Loucy (cell line): ENCODE measurements at regions not wholly inside any gene's neighbourhood (a gene's known extent, or its start where the extent isn't known, plus 50 kb on each side); places are given as distances from the start of the nearest gene placed in this dataset.

ENCODE experiments used
- H2AFZ ChIP-seq: fragments of 200-600 bp; sonication (generic); 2 replicates; pipeline ENCODE4 v1.6.0; 2016; ENCODE audit warnings: antibody characterized with exemption, mild to moderate bottlenecking, low read length, moderate library complexity
- H3F3A ChIP-seq: fragments of 200-600 bp; 2 replicates; pipeline ENCODE4 v1.6.0; 2016; ENCODE audit warnings: antibody characterized with exemption, low read depth, mild to moderate bottlenecking
- H3K27me3 ChIP-seq: fragments of 200-600 bp; sonication (generic); 2 replicates; pipeline ENCODE4 v1.6.1; 2014; ENCODE audit warnings: low read length, mild to moderate bottlenecking; ENCODE audit not compliant: insufficient read depth, poor library complexity, severe bottlenecking
- H3K36me3 ChIP-seq: fragments of 200-600 bp; sonication (generic); 2 replicates; pipeline ENCODE4 v1.6.1; 2016; ENCODE audit warnings: low read length; ENCODE audit not compliant: insufficient read depth
- H3K4me1 ChIP-seq: fragments of 200-600 bp; sonication (generic); 2 replicates; pipeline ENCODE4 v1.5.1; 2014; ENCODE audit warnings: low read length, mild to moderate bottlenecking; ENCODE audit not compliant: insufficient read depth, poor library complexity, severe bottlenecking
- H3K4me2 ChIP-seq: fragments of 200-600 bp; sonication (generic); 2 replicates; pipeline ENCODE4 v1.6.0; 2014; ENCODE audit warnings: antibody characterized with exemption, low read length, low read depth, mild to moderate bottlenecking; ENCODE audit not compliant: poor library complexity, severe bottlenecking
- H3K4me3 ChIP-seq: fragments of 200-600 bp; sonication (generic); 2 replicates; pipeline ENCODE4 v1.5.1; 2014; ENCODE audit warnings: low read length, mild to moderate bottlenecking, mixed read lengths; ENCODE audit not compliant: poor library complexity, severe bottlenecking
- H3K79me2 ChIP-seq: fragments of 200-600 bp; sonication (generic); 2 replicates; pipeline ENCODE4 v1.6.1; 2014; ENCODE audit warnings: low read length; ENCODE audit not compliant: insufficient read depth
- H3K9ac ChIP-seq: fragments of 200-600 bp; sonication (generic); 2 replicates; pipeline ENCODE4 v1.6.0; 2014; ENCODE audit warnings: mild to moderate bottlenecking, low read depth, low read length, moderate library complexity; ENCODE audit not compliant: poor library complexity, severe bottlenecking
- H3K9me2 ChIP-seq: fragments of 200-600 bp; sonication (generic); replicated peaks from 2 replicates; pipeline ENCODE4 v1.6.1; 2016; ENCODE audit warnings: low read depth, low read length, mixed read lengths
- H3K9me3 ChIP-seq: fragments of 200-600 bp; sonication (generic); 2 replicates; pipeline ENCODE4 v1.6.1; 2014; ENCODE audit warnings: mild to moderate bottlenecking, antibody characterized with exemption, low read length, low read depth; ENCODE audit not compliant: insufficient read depth
- H4K20me1 ChIP-seq: fragments of 200-600 bp; sonication (generic); 2 replicates; pipeline ENCODE4 v1.6.0; 2014; ENCODE audit warnings: antibody characterized with exemption, low read length, mild to moderate bottlenecking; ENCODE audit not compliant: insufficient read depth, poor library complexity, severe bottlenecking
- CTCF ChIP-seq: fragments of 200-600 bp; sonication (generic); conservative IDR thresholded peaks from 2 replicates; pipeline ENCODE4 v1.5.1; 2014; ENCODE audit warnings: mild to moderate bottlenecking, antibody characterized with exemption, low read length
- EZH2phosphoT487 ChIP-seq: fragments of 200-600 bp; IDR thresholded peaks from 2 replicates; pipeline ENCODE4 v1.6.1; 2018; ENCODE audit warnings: antibody characterized with exemption, mild to moderate bottlenecking, moderate library complexity, borderline replicate concordance

GRCh38 chr2:147327613-147328012, 517.2 kb upstream of the ACVR2A start:
- Histone ChIP-seq H4K20me1 (no peaks in the 10 kb centered on the region), H3K79me2 (no peaks in the 10 kb centered on the region), H3K9ac (no peak overlapping the region), H3F3A (no peaks in the 10 kb centered on the region), H3K27me3 (no peaks in the 10 kb centered on the region), H3K4me2 (no peak overlapping the region), H2AFZ (no peak overlapping the region), H3K36me3 (no peaks in the 10 kb centered on the region), H3K4me1 (no peaks in the 10 kb centered on the region), H3K9me3 (no peaks in the 10 kb centered on the region), H3K9me2 (no peaks in the 10 kb centered on the region), H3K4me3 (no peak overlapping the region)
- no peak for TF ChIP-seq EZH2phosphoT487
- no peak for TF ChIP-seq CTCF

GRCh38 chr2:147325990-147326389, 518.8 kb upstream of the ACVR2A start:
- Histone ChIP-seq H3K9ac (no peak overlapping the region), H3K4me1 (no peaks in the 10 kb centered on the region), H3K9me3 (no peaks in the 10 kb centered on the region), H3K4me2 (no peak overlapping the region), H3K27me3 (no peaks in the 10 kb centered on the region), H3K79me2 (no peaks in the 10 kb centered on the region), H3K9me2 (no peaks in the 10 kb centered on the region), H4K20me1 (no peaks in the 10 kb centered on the region), H3K4me3 (no peak overlapping the region), H3F3A (no peaks in the 10 kb centered on the region), H3K36me3 (no peaks in the 10 kb centered on the region), H2AFZ (no peak overlapping the region)
- no peak for TF ChIP-seq EZH2phosphoT487
- no peak for TF ChIP-seq CTCF

GRCh38 chr2:147320146-147320545, 524.7 kb upstream of the ACVR2A start:
- no peak overlapping the region for H3K9ac ChIP-seq
- H2AFZ ChIP-seq: no peak overlapping the region
- H3K9me3 ChIP-seq: no peaks in the 10 kb centered on the region
- H3K79me2 ChIP-seq: no peaks in the 10 kb centered on the region
- H3K9me2 ChIP-seq: no peaks in the 10 kb centered on the region
- no peaks in the 10 kb centered on the region for H4K20me1 ChIP-seq
- H3K27me3 ChIP-seq: no peaks in the 10 kb centered on the region
- H3K4me2 ChIP-seq: no peak overlapping the region
- no peak for TF ChIP-seq CTCF
- TF ChIP-seq EZH2phosphoT487: no peak
- H3K4me1 ChIP-seq: no peaks in the 10 kb centered on the region
- H3K4me3 ChIP-seq: no peak overlapping the region
- no peaks in the 10 kb centered on the region for H3K36me3 ChIP-seq
- H3F3A ChIP-seq: no peaks in the 10 kb centered on the region
